Stimulated activated CD8-positive, alpha-beta memory T cell treated with anti-CD3 and anti-CD28 coated beads, Interleukin-4, amount 100 ng/mL, for 48 hours (primary cell): ENCODE measurements at regions not wholly inside any gene's neighbourhood (a gene's known extent, or its start where the extent isn't known, plus 50 kb on each side); places are given as distances from the start of the nearest gene placed in this dataset.

Experiments used
- DNase-seq: peaks from one replicate; pipeline ENCODE4 v3.0.0-alpha.2; 2020

- no peak for DNase-seq
Measured at GRCh38 chr16:26295625-26296304, 604.0 kb downstream of the HS3ST4 start.

GRCh38 chr16:26301516-26301915, 609.8 kb downstream of the HS3ST4 start:
- DNase-seq = no peak

GRCh38 chr16:26316683-26317464, 625.1 kb downstream of the HS3ST4 start:
- DNase-seq = no peak

GRCh38 chr16:26317885-26318284, 626.1 kb downstream of the HS3ST4 start:
- no peak for DNase-seq

- no peak for DNase-seq
Measured at GRCh38 chr16:26330654-26331053, 638.9 kb downstream of the HS3ST4 start.

GRCh38 chr16:26334218-26335111, 642.7 kb downstream of the HS3ST4 start:
- no peak for DNase-seq

GRCh38 chr16:26335236-26335853, 643.6 kb downstream of the HS3ST4 start:
- DNase-seq = no peak

GRCh38 chr16:26342621-26343020, 650.9 kb downstream of the HS3ST4 start:
- no peak for DNase-seq

GRCh38 chr16:26344240-26344776, 652.5 kb downstream of the HS3ST4 start:
- no peak for DNase-seq

- no peak for DNase-seq
Measured at GRCh38 chr16:26344976-26345375, 653.2 kb downstream of the HS3ST4 start.

- DNase-seq = no peak
Measured at GRCh38 chr16:26345966-26346365, 654.2 kb downstream of the HS3ST4 start.

GRCh38 chr16:26348095-26348494, 656.3 kb downstream of the HS3ST4 start:
- no peak for DNase-seq

- no peak for DNase-seq
Measured at GRCh38 chr16:26360867-26361266, 669.1 kb downstream of the HS3ST4 start.

- no peak for DNase-seq
Measured at GRCh38 chr16:26363581-26363980, 671.8 kb downstream of the HS3ST4 start.

GRCh38 chr16:26365161-26365940, 673.6 kb downstream of the HS3ST4 start:
- DNase-seq = no peak

GRCh38 chr16:26371349-26371869, 679.6 kb downstream of the HS3ST4 start:
- DNase-seq = no peak

GRCh38 chr16:26374279-26374925, 682.6 kb downstream of the HS3ST4 start:
- DNase-seq = no peak

GRCh38 chr16:26382586-26382985, 684.1 kb upstream of the C16orf82 start:
- DNase-seq = no peak

GRCh38 chr16:26386096-26386495, 680.6 kb upstream of the C16orf82 start:
- no peak for DNase-seq

- no peak for DNase-seq
Measured at GRCh38 chr16:26391833-26392232, 674.9 kb upstream of the C16orf82 start.

GRCh38 chr16:26394409-26394808, 672.3 kb upstream of the C16orf82 start:
- no peak for DNase-seq
